HG03066 (cell line): ENCODE measurements at regions not wholly inside any gene's neighbourhood (a gene's known extent, or its start where the extent isn't known, plus 50 kb on each side); places are given as distances from the start of the nearest gene placed in this dataset.

Experiments used
- ATAC-seq: cut with Tn5 transposase; IDR thresholded peaks from one replicate; pipeline ENCODE4 v1.9.1; 2021; ENCODE audit warnings: low read depth; ENCODE audit not compliant: unreplicated experiment

DNA sequence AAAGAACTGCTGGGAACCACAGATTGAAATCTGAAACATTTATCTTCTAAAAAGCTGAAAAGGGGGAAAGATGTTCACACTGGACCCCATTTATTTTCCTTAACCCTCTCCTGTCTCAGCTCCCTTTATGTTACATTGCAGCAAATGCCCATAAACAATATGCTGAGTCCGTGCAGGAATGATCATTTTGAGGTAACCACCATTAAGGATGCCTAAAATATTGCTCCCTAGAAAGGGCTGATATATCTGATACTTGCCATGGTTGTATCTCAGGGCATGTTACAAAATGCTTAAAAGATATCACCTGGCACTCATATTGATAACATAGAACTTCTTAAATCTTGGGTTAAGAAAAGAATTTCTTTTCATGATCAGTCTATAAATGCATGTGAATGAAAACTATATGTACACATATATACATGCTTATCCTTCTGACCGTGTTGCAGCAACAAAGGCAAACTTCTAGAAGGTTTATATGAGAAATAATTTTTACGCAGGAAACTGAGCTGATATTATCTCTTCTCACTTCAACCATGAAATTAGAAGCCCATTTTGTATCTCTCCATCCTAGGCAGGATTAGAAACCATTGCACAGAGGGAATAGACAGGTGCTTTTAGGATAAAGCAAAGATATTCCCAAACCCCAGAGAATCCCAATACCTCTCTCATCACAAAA lies 362.7 kb upstream of the SLC30A5 start:
- no peak for ATAC-seq

DNA sequence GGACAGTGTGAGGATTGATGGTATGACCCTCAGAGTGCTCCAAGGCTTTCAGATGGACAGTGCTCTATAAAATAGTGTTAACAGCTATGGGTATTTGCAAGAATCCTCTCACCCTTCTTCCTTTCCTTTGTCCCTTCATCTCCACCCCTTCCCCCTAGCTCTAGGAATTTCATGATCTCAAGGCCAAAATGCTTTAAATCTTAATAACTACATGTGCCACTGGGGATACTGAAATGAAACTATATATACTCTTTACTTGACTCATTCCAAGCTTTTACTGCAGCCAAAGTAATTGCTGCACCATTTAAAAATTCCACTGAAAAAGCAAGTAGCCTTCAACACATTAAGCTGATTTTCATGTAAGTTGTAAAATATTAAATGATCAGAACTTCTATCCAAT lies 361.6 kb upstream of the SLC30A5 start:
- no peak for ATAC-seq

DNA sequence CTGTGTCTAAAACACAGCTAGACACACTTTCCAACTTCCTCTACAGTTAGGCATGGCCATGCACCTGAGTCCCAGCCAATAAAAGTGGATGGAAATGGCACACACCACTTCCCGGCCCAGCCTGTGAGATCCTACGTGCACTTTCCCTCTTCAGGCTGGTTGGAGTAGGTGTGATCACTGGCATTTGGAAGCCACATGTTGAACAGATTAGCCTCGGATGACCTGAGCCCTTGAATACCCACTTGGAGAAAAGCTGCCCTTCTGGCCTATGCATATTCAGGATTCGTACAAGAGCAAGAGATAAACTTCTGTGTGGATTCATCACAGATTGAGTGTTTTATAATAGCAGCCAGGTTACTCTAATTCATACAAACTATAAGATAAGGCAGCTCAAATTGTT lies 359.0 kb upstream of the SLC30A5 start:
- ATAC-seq, result no peak

DNA sequence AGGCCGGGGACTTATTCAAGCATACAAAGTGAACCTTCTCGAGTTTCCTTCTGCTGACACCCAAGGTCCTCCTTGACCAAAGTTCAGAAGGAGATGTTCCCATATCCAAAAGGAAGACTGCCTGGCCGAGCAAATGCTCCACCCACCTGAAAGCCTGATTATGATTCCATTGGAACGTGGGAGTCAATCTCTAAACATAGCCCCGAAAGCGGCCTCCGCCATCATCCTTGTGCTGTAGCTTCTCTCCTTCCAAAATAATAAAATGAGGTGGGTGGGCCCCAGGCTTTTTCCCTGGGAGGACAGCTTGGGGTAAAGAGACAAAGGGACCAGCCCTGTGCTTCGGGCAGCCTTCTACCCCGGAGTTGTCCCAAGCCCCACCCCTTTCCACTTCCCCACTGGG lies 355.6 kb upstream of the SLC30A5 start:
- ATAC-seq, result no peak

DNA sequence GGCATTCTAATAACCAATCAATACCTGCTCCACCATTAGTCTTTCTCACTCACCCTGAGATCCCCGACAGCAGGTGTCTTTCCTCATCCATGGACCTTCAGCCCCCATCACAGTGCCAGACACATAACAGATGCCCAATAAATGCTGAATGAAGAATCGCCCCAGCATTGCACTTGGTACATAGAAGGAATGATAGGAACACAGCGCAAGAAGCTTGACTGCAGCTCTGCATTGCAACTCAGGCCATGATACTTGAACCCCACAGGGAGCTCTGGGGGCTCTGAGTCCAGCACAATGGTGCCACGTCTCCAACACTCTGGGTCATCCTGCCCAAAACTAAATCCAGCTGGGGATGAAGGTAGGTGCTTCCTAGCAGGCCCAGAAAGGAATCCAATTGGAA lies 355.0 kb upstream of the SLC30A5 start:
- ATAC-seq, result no peak

DNA sequence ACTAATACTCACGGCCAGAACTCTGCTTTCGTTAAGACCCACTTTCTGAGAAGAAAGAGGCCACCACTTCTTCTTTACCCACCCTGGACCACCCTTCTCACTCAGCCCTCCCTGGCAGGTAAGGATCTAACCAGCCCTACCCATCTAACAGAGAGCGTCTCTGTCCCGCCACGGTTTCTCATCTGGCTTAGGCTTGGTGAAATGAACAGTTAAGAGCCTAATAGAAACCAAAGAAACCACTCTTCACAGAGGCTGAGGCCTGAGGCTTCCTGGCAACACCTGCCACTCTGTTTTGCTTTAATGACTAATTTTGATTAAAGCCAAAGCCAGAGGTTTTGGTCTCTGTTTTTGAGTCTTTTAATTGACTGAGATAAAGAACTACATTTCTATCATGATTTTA lies 354.1 kb upstream of the SLC30A5 start:
- ATAC-seq, result peak; percentile 74

DNA sequence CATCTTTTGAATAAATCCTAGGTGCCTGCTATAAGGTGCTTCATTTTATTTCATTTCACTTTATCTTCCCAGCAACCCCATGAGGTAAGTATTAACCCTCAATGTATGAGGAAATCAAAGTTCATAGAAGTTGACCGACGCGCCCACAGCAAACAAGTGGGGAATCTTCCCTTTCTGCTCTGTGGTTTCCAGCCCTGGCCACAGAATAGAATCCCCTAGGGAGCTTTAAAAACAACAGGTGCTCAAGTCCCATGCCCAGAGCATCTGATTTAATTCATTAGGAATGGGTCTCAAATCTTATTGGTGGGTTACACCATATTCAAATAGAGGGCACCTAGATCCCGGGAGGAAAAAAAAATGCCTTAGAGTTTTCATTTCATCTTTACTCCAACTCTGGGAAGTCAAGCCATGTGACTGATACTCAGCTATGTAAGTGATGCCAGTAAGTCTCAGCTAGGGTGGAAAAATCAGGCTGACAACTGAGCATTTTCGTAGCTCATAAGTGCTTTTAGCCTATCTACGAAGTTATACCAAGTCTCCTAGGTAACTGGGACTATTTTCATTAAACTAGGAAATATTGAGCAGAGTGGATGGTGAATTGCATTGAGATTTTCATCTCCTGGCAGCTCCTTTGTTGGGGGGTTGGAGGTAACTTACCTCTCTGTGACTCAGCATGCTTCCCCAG lies 353.4 kb upstream of the SLC30A5 start:
- ATAC-seq, result peak; percentile 61

DNA sequence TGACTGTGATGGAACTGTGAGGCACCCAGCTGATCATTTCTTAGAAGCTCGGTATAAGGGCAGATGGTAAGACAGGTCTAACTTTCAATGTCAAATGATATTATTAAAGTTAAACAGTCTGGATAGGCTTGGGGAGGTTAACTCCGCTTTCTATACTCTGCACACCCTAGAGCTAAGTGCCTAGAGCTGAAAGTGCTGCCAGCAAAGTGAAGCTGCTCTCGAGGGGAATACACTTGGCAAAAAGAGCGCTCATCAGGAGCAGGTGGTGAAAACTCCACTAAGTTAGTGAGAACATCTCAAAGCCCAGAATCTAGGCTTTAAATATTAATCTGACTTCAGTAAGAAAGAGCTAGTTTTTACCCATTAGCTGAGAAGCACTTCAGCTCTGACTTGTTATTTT lies 349.6 kb upstream of the SLC30A5 start:
- no peak for ATAC-seq

DNA sequence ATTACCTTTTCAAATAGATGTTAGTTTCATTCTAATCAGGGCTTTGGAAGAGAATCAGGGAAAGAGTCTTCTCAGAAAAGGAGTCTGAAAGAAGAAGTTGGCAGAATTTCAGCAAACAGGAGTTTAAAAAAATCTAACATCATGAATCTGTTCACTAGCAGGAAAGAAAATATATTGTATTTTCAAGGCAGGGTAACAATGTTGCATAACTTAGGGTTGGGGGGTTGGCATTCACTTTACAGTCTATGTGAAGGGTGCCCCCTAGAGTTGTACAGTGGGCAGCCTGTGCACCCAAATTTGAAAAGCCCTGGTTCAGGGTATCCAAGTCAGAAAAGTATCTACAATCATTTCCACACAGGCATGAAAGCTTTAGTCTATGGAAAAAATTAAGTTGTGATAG lies 348.4 kb upstream of the SLC30A5 start:
- ATAC-seq, result no peak

DNA sequence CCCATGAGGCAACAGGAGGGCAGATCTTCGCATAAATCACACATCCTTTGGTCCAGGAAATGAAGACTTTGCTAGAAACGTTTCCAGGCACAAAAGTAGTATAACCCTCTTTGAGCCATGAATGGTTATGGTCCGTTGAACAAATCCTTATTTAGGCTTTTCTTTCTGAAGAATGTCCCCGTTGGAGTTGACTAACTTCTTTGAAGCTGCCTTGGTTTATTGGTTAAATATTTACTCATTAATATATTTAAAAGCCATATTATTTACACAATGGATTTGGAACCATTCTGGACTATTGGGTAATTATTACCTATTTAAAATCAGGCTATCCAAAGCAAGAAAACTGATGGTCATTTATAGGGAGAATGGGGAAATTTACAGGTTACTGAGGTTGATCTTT lies 347.6 kb upstream of the SLC30A5 start:
- ATAC-seq, result no peak

DNA sequence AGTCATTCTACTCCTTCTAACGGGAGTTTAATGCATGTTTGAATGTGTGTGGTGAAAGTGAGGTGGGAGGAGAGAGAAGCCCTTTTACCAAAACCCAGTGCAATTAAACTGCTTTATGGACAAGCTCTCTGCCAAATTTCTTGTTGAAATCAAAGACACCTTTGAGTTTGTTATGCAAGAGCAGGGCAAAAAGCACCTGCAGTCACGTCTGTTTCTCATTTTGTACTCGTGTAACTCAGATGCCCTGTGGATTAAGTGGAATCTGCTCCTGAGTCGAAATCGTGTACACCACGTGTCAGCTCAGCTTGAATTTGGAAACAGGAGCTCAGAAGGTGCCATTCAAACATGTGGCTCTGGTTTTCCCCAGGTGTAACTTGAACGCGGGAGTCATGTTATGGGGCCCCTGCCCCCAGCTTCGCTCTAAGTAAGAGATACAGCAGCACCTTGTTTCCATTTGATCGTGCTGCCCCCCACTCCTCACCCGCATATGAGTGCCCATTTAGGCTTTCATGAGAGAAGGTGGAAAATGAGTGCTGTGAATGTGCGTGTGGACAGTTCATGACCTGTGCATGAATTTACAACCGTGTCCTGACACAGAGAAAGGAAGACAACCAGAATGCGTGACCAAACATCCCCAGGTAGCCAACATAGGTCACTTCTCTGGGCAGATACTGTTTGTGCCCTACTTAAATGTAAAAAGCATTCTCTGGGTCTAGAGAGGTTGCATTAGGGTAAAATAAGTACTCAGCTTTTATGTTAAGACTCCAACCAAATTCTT lies 347.0 kb upstream of the SLC30A5 start:
- no peak for ATAC-seq

DNA sequence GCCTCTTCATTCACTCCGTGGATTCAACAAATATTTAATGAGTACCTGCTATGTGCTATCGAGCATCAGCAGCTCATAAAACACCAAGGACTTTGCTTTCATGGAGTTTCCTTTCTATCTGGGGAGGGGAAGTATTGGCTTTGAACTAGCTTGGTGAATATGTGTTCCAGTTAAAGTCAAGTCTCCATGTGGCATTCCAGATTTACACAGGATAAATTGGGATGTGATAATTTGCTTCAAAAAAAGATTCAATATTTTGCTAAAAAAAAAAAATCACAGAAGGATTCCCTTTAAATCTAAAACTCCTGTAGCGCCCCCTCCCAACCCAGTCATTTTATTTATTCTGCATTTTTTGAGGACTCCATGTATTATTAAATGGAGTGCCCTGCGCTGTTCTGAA lies 346.3 kb upstream of the SLC30A5 start:
- ATAC-seq, result no peak

DNA sequence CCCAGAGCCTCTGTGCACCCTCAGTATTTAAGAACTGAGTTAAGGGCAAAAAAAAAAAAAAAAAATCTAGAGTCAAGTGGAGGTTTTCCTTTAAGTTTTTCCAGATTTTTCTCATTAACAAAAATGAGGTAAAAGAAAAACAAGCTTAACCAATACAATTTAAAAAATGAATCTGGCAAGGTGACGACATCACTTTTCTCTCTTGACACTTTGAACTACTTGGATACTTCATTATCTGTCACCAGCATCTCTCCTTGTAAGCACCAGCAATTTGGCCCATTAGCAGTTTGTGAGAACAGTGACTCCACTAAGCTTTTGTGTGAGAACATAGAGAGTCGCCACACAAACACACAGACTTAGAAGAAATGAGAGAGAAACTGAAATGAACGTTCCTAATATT lies 345.7 kb upstream of the SLC30A5 start:
- no peak for ATAC-seq

DNA sequence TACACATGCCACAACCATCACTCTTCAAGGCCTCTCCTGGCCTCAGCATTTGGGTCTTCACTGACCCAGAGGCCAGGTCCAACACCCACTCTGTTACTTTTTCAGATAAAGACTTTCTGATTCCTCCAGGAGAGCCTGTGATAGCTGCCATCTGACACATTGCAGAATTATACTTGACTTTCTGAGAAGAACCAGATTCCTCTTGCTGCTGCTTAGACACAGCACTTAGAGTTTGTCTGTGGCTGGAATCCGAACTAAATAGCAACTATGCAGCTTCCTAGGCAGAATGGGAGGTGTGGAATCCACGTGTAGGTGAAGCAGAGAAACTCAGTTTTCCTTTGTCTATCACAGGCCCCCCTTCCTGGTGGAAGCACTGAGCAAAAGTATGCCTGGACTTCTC lies 344.7 kb upstream of the SLC30A5 start:
- ATAC-seq, result no peak

DNA sequence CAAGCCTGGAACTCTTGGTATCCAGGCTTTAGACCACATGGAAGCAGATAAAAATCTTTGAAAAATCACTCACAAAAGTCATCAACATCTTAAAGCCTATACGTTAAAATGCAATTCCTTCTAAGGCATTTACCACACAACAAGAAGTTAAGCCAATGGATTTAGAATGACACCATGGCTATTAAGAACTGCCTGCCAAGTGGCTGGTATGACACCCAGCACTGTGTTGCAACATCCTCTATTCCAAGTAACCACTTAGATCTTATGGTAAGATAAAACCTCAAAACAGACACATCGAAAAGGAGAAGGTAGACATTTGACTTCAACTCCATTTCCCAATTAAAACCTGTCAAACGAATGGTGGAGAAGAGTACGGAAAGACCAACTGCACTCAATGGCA lies 344.2 kb upstream of the SLC30A5 start:
- no peak for ATAC-seq

DNA sequence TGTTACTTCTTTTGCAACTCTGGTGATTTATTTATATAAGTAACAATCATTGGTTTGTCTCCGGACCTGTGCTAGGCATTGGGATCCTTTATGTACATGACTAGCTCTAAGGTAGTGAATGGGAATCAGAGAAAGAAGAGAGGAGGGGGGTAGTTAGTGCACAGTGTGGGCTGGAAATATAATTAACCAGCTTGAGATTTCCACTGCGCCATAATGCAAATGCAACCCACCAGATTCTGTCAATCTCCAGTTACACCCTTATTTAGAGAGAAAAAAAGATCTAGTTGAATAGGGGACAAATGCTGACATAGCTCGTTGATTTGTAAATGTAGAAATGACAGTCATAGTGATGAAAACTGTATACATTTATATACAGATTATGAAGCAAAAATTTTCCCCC lies 342.2 kb upstream of the SLC30A5 start:
- no peak for ATAC-seq

DNA sequence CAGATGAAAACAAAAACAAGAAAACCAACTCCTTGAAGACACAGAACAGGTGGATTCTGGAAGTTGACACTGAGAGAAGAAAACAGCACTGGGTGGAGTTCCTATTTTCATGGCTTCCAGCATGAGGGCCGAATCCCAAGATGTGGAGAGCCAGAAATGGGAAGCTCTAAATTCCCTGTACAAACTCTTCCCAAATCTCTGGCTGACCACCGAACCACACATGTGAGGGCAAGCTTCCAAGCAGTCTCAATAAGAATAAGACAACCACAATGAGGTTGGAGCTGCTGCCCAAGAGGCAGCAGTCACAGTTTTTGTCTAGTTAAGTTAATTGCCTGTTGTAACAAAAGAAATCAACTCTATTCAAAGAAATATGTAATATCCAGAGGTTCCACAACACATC lies 339.3 kb upstream of the SLC30A5 start:
- ATAC-seq, result no peak

DNA sequence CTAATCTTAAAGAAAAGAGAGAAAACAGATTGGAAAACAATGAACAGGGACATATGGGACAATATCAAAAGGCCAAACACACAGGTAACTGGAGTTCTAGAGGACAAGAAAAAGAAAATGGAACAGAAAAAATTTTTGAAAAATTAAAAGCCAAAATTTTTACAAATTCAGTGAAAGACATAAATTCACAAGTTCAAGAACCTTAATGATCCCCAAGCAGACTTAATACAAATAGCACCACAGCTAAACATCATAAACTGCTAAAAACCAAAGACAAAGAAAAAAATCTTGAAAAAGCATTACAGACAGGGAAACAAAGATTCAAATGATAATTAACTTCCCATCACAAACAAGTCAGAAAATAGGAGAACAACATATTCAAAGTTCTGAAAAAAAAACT lies 338.5 kb upstream of the SLC30A5 start:
- ATAC-seq, result no peak

DNA sequence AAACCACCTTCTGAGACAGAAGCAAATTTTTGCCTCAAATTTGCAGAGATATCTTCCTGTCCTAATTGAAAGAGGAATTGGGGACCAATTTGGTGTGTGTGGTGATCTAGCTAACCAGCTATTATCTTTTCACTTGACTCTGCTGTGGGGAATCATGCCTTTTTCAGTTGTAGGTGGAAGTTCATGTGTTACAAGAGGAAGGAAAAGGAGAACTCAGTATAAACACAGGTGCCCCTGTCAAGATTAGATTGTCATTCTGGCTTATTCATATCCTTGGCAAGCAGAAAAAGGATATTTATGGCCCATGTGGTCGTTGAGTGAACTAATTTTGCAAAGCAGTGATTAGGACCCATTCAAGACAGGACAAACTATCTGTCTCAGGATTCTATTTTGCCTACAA lies 336.8 kb upstream of the SLC30A5 start:
- no peak for ATAC-seq

DNA sequence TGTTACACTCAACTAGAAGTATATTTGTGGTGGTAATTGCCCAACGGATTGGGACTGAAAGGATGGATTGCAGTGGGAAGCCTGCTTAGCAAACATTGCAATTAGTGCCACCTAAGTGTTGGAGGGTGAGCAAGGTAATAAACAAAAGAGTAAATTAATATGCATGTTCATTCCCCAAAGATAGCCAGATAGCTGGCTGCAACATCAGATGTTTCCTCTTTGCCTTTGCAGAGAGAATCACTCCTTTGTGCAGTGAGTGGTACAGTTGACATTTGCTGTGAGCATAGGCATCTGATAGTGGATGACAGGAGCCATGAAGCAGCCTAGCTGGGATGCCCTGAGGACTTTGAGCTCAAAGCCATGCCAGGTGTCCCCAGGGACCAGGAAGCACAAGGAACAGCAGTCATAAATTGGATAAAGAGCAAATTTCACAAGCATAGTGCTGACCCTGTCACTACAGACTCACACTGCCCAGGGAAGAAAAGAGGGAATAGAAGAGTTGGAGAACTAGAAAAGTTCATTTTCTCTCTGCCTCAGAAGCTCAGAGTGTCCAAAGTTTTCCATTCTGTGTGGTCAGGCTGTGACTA lies 336.1 kb upstream of the SLC30A5 start:
- ATAC-seq, result no peak

DNA sequence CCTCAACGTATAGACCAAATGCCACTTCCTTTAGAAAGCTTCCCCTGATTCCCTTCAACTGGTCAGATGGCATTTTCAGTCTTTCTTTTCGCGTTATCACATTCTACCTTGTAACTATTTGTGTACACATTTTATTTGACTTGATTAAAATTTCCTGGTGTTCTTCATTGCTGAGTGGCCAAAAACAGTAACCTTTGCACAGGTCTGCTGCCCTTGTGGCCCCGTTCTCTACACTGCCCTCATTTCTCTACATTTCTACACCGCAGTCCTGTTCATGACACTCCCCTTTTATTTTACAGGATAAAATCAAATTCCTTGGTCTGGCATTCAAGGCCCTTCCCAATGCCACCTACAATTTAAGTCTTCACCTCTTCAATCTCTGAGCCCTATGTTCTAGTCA lies 334.2 kb upstream of the SLC30A5 start:
- no peak for ATAC-seq

DNA sequence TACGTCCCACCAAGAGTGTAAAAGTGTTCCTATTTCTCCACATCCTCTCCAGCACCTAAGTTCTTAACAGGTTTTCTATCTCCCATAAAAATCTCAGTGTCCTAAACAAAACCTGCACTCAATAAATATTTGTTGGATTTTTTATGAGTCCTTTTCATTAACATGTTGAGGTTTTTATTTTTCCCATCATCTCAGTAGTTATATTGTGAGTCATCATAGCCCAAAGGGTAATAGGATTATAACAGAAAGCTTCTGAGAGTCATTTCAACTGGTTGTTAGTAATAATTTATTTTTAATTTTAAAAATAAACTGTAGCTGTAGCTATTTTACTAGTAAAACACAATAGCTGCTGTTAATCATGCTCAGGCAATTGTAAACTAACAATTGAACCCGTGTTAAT lies 331.6 kb upstream of the SLC30A5 start:
- no peak for ATAC-seq
